ENCODE measurements at regions not wholly inside any gene's neighbourhood (a gene's known extent, or its start where the extent isn't known, plus 50 kb on each side); places are given as distances from the start of the nearest gene placed in this dataset.

DNA sequence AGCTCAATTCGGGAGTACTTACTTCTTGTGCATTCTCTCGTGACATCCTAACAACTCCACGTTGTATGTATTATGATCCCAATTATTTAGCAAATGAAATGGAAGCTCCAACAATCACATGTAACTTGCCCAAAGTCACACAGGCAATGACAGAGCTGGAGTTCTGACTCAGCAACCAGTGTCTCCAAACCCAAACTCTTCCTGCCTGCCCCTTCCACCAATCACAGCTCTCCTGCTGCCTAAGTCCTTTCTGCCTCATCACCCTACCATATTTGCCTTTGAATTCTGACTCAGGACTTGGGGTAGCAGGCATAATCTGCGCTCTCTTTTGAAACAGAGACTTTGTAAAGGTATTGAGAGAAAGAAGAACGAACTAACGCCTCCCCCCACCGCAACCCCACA, 245.2 kb upstream of the MAF start:
- TF ChIP-seq, protein P1, sequence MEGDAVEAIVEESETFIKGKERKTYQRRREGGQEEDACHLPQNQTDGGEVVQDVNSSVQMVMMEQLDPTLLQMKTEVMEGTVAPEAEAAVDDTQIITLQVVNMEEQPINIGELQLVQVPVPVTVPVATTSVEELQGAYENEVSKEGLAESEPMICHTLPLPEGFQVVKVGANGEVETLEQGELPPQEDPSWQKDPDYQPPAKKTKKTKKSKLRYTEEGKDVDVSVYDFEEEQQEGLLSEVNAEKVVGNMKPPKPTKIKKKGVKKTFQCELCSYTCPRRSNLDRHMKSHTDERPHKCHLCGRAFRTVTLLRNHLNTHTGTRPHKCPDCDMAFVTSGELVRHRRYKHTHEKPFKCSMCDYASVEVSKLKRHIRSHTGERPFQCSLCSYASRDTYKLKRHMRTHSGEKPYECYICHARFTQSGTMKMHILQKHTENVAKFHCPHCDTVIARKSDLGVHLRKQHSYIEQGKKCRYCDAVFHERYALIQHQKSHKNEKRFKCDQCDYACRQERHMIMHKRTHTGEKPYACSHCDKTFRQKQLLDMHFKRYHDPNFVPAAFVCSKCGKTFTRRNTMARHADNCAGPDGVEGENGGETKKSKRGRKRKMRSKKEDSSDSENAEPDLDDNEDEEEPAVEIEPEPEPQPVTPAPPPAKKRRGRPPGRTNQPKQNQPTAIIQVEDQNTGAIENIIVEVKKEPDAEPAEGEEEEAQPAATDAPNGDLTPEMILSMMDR (IDR thresholded peaks at IDR 0.05) = no peak
- TF ChIP-seq POLR2A (IDR thresholded peaks at IDR 0.05) = no peak
